Prostate gland (tissue), 2 donors: ENCODE measurements at regions not wholly inside any gene's neighbourhood (a gene's known extent, or its start where the extent isn't known, plus 50 kb on each side); places are given as distances from the start of the nearest gene placed in this dataset.

ENCODE experiments used
- CTCF ChIP-seq, 4 experiments: fragments of 200-600 bp in 2 of 4; fragments of 450-650 bp in 2 of 4; sonication (generic) in 2 of 4; IDR thresholded peaks; 1 replicate in 3 of 4; 2 replicates in 1 of 4; pipeline ENCODE4 v1.5.1; 2016 to 2019; ENCODE audit warnings: antibody characterized with exemption in 4 of 4, mild to moderate bottlenecking in 2 of 4, moderate library complexity in 2 of 4
- POLR2A ChIP-seq: fragments of 450-650 bp; IDR thresholded peaks from one replicate; pipeline ENCODE4 v1.6.1; 2016; ENCODE audit warnings: antibody characterized with exemption, mild to moderate bottlenecking
- POLR2AphosphoS5 ChIP-seq: sonication (generic); formaldehyde crosslinking; IDR thresholded peaks from one replicate; pipeline ENCODE4 v1.6.1; 2017; ENCODE audit warnings: antibody characterized with exemption

- TF ChIP-seq CTCF (IDR thresholded peaks at IDR 0.05) (no peak), POLR2A (no peak), POLR2AphosphoS5 (no peak)
Measured at GRCh38 chr4:180619440-180619839, 1623.8 kb upstream of the TENM3 start.
